ENCODE measurements at regions not wholly inside any gene's neighbourhood (a gene's known extent, or its start where the extent isn't known, plus 50 kb on each side); places are given as distances from the start of the nearest gene placed in this dataset.

- DNase-seq (ENCODE audit: low read depth) = no peak
These were observed 509.6 kb downstream of the CMPK2 start for GRCh38 chr2:6355886-6356761.

GRCh38 chr2:6358546-6358945, 507.2 kb downstream of the CMPK2 start:
- no peak for DNase-seq (ENCODE audit: low read depth)

- no peak for DNase-seq (ENCODE audit: low read depth)
These were observed 506.7 kb downstream of the CMPK2 start for GRCh38 chr2:6358985-6359384.

- no peak for DNase-seq (ENCODE audit: low read depth)
These were observed 505.7 kb downstream of the CMPK2 start for GRCh38 chr2:6359964-6360363.

- no peak for DNase-seq (ENCODE audit: low read depth)
These were observed 502.8 kb downstream of the CMPK2 start for GRCh38 chr2:6362671-6363450.

- DNase-seq (ENCODE audit: low read depth) = no peak
These were observed 497.4 kb downstream of the CMPK2 start for GRCh38 chr2:6368281-6368680.

- DNase-seq (ENCODE audit: low read depth) = no peak
These were observed 496.4 kb downstream of the CMPK2 start for GRCh38 chr2:6369266-6369665.

GRCh38 chr2:6370753-6371551, 494.8 kb downstream of the CMPK2 start:
- DNase-seq (ENCODE audit: low read depth) = no peak

GRCh38 chr2:6372317-6372901, 493.3 kb downstream of the CMPK2 start:
- no peak for DNase-seq (ENCODE audit: low read depth)

GRCh38 chr2:6381326-6381725, 484.4 kb downstream of the CMPK2 start:
- DNase-seq (ENCODE audit: low read depth) = no peak

GRCh38 chr2:6384341-6384740, 481.4 kb downstream of the CMPK2 start:
- no peak for DNase-seq (ENCODE audit: low read depth)

GRCh38 chr2:6392354-6392753, 473.4 kb downstream of the CMPK2 start:
- DNase-seq (ENCODE audit: low read depth) = no peak

GRCh38 chr2:6392966-6393365, 472.7 kb downstream of the CMPK2 start:
- no peak for DNase-seq (ENCODE audit: low read depth)

GRCh38 chr2:6393819-6394218, 471.9 kb downstream of the CMPK2 start:
- no peak for DNase-seq (ENCODE audit: low read depth)

GRCh38 chr2:6394276-6394675, 471.4 kb downstream of the CMPK2 start:
- DNase-seq (ENCODE audit: low read depth) = no peak

GRCh38 chr2:6398421-6398820, 467.3 kb downstream of the CMPK2 start:
- DNase-seq (ENCODE audit: low read depth) = no peak

- DNase-seq (ENCODE audit: low read depth) = no peak
These were observed 464.4 kb downstream of the CMPK2 start for GRCh38 chr2:6401301-6401700.

GRCh38 chr2:6408057-6408456, 457.6 kb downstream of the CMPK2 start:
- DNase-seq (ENCODE audit: low read depth) = no peak

GRCh38 chr2:6410313-6410712, 455.4 kb downstream of the CMPK2 start:
- no peak for DNase-seq (ENCODE audit: low read depth)

GRCh38 chr2:6412533-6413091, 453.1 kb downstream of the CMPK2 start:
- DNase-seq (ENCODE audit: low read depth) = no peak

- no peak for DNase-seq (ENCODE audit: low read depth)
These were observed 448.7 kb downstream of the CMPK2 start for GRCh38 chr2:6417050-6417449.

GRCh38 chr2:6418291-6418690, 447.4 kb downstream of the CMPK2 start:
- no peak for DNase-seq (ENCODE audit: low read depth)
